ENCODE measurements at regions not wholly inside any gene's neighbourhood (a gene's known extent, or its start where the extent isn't known, plus 50 kb on each side); places are given as distances from the start of the nearest gene placed in this dataset.
"Not testable (repeated sequence)": the region's sequence is repeated elsewhere in the genome, so short reads cannot be mapped to it uniquely, and the experiment has no call there.

DNA sequence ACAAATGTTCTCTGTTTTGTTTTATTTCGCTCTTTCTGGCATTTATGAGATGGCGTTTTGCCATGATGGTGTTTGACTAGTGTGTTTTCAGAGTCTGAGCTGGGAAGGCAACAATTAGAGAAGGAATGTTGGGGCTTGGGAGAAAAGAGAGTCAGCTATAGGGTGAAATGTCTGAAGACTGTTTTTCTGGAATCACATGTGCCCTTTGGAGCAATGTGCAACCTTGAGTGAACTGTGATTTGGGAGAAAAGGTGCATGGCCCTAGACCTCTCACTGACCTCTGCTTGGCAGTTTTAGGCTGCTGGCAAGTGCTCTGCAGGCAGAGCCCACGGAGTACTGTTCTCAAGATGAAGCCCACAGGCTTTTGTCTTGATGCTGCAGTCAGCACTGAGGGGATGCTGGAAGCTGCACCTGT, 379.9 kb upstream of the PDE3A start:
- no peak for DNase-seq (ENCODE audit: low read depth in 2 of 2)

DNA sequence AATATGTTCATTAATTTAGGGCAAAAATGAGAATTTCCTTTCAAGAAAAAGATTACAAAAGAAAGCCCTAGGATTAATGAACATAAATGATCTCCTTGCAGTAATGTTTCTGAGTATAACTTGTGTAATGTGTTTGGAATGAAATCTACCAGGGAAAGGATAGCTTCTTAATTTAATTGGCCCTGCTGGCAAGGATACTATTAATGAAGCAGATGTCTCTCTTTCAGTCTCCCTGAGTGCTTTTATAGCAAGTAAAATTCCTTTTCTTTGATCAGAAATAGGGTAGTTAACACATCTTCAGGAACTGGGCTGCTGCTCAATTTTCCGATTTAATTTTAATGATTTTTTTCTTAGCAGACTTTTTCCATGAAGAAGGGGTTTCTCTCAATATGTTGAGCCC, 379.4 kb upstream of the PDE3A start:
- no peak for DNase-seq (ENCODE audit: low read depth in 2 of 2)

DNA sequence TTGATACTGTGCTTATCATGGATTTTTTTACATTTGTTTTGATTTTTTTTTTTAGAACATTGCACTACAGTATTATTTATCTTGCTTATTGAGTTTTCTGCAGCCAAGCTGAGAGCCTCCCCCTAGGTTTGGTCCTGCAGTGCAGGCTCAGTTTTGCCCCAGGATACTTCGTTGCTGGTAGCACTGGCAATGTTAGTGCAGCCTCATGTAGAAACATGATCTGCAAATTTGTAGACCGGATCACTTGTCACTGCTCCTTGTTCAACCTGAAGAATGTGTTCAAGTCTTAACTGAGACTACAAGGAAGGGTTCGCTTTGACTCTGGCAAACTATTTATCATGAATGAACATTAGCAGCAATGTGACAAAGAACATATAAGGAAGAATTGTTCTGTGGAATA, 377.2 kb upstream of the PDE3A start:
- no peak for DNase-seq (ENCODE audit: low read depth in 2 of 2)

DNA sequence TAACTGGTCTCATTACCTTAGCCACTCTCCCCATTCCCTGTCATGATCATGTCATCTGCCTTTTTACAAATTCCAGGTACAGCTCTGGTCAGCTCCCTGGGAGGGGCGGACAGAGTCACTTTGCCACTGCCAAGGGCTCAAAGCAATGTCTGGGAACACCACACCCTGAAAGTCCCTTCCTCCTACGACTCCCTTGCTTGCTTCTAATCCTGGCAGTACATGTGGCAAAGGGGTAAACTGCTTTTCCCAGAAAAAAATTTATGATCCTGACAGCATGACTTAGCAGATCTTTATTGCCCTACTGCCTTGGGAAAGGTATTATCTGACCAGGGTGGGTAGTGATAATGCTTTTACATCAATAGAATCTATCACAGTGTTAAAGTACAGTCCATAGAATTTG, 376.0 kb upstream of the PDE3A start:
- DNase-seq (ENCODE audit: low read depth in 2 of 2): no peak

DNA sequence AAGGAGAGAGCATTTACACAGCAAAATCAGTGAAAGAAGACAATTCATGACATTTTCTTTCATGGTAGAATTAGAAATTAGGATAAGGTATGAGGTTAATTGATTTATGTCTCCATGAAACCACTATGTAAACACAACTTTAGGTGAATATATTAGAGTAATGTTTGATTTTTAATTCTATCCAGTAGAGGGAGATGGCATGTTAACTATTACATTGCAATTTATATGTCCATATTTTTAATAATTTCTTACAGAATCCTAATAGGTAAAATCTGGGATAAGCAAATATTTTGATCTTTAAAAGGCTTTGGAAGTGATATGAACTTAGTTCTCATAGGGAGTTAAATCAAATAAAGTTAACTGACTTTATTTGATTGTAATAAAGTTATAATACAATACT, 373.4 kb upstream of the PDE3A start:
- DNase-seq (ENCODE audit: low read depth in 2 of 2): no peak

DNA sequence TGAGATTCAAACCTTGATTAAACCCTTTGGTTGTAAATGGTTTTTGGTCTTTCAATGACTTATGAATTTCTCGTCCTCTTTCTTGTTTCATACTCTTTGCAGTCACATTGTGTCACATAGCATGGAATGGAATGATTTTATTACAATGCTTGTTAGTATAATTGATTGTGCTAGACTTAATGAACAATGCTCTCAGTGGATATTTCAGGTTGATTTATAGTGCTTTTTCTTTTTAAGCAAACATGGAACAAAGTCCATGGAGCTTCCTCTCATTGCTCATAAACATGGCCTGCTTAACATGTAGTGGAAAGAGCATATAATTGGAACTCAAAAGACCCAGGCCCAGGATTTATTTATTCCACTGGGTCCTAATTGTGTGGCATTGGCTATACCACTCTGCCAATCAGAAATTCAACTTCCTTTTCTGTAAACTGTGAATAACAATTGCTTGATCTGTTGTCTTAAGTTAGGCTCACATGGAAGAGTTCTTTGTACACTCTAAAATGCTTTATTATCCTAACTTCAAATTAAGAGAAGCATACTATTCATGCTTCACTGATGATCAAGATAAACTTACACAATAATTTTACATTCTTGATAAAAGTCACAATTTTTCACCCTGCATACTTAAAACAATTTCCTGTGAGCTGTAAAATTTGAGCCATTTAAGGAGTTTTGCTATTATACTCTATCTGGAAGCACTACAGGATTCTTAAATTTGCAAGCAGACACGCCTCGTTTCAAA, 370.5 kb upstream of the PDE3A start:
- no peak for DNase-seq (ENCODE audit: low read depth in 2 of 2)

DNA sequence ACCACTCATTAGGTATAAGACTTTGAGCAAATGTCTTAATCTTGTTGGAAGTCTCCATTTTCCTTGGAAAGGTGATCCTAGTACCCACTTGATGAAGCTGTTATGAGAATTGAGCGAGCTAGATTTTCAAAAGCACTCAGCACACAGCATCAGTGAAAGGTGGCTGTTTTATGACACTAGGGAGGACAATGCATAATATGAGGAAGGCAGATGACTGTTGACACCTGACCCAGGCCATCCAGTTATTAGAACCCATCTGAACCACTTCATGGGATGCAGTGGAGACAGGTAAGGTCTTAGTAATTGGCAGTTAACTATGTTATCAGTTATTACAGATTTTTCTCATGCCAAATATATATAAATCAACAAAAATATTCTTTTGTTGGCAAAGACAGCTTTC, 369.9 kb upstream of the PDE3A start:
- DNase-seq (ENCODE audit: low read depth in 2 of 2): no peak

DNA sequence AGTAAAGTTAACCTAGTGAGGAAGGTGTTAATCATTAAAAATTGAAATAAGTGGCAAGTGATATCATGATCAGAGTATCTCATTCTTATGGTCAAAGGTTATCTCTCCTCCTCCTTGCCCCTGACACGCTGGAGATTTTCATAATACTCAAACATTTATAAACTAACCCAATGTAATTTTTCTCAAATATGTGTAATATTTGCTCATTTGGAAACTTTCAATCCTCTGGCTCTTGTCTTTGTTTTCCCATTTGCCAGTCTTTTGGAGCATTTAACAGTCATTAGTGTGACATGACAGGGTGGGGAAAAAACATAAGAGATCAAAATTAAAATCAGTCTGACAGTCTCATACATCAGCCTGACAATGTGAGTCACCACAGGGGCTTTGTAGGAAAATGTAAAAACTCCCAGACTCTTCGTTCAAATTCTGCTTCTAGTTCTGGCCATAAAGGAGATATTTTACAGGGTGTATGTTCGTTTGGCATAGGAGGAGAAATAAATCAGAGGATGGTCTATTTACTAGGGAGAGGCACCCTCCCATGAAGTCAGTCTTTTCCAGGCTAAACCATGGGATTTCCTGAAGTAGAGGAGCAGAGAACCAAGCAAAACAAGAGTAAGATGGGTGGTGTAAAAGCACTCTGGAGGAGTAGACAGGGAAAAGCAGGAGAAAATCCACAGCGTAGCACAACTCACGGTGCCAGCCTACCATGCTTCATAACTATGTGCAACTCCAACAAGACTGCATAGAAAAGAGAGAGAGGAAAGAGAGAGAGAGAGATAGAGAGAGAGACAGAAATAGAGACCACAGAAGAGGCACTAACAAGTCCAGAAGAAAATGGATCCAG, 369.2 kb upstream of the PDE3A start:
- no peak for DNase-seq (ENCODE audit: low read depth in 2 of 2)

DNA sequence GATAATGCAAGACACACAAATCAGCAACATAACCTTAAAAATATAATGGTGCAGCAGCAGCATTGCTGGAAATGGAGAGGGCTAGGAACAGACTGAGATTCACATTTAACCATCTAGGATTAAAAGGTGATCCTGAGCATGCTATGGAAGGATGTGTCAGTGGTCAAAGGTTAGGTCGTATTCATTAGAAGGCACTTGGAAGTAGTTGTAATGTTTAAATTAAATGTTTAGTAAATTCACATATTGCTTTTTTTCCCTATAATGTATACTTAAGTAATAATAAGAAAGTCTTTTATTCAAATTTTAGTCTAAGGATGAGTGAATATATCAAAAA, 368.6 kb upstream of the PDE3A start:
- no peak for DNase-seq (ENCODE audit: low read depth in 2 of 2)

DNA sequence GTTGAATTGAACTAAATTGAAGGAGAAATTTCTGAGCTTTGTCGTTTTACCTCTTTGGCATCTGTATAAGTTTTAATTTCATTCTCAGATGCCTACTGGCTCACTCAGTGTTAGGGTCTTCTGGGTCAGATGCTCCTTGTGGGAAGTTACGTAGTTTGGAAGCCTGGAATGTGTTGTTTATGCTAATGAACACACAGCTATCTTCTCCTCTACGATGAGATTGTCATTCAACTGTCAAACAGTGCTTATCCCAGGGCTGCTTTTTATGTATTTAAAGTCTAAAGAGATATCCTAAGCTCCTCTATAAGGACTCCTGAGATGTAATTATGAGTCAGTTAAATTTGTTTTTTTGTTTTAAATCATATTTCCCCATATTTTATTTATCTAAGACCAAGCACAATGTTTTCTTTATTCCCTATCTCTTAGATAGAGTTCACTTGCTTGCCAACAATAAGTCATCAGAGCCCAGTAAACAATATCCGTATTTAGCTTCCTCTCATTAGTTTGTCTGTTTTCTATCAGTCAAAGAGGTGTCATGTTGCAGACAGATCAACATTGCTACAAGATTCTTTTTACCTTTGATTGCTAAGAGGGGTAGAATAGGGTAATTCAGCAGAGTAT, 368.0 kb upstream of the PDE3A start:
- DNase-seq (ENCODE audit: low read depth in 2 of 2): no peak

DNA sequence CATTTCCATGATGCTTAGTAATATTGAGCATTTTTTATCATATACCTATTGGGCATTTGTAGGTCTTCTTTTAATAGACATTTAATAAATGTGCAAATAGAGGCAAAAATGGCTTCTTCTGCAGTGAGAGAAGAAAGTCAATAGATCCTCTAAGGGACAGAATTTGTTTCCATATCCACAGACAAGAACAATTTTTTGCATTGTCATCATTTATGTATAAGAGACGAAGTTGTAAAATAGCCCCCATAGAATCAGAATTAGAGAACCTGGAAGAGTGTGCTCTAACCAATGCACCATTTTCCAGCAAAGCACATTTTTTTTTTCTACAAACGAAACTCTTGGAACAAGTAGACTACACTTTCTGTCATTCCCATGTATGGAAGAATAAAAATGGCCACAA, 365.1 kb upstream of the PDE3A start:
- no peak for DNase-seq (ENCODE audit: low read depth in 2 of 2)

DNA sequence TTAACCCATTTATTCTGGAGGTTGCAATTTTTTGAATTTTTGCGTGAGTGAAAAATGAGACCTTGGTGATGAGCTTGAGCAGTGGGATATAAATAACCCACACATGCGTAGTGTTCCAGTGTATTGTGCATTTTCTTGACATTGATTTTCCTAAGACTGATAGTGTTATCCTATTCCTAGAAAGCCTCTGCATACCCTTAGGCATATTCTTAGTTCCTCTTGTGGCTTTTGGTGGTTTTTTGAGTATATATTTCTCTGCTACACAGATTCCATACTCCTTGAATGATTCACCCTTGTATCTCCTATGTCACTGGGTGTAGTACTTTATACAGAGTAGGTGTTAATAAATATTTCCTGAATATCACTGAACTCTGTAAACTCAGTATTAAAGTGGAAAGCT, 363.4 kb upstream of the PDE3A start:
- DNase-seq (ENCODE audit: low read depth in 2 of 2): no peak

DNA sequence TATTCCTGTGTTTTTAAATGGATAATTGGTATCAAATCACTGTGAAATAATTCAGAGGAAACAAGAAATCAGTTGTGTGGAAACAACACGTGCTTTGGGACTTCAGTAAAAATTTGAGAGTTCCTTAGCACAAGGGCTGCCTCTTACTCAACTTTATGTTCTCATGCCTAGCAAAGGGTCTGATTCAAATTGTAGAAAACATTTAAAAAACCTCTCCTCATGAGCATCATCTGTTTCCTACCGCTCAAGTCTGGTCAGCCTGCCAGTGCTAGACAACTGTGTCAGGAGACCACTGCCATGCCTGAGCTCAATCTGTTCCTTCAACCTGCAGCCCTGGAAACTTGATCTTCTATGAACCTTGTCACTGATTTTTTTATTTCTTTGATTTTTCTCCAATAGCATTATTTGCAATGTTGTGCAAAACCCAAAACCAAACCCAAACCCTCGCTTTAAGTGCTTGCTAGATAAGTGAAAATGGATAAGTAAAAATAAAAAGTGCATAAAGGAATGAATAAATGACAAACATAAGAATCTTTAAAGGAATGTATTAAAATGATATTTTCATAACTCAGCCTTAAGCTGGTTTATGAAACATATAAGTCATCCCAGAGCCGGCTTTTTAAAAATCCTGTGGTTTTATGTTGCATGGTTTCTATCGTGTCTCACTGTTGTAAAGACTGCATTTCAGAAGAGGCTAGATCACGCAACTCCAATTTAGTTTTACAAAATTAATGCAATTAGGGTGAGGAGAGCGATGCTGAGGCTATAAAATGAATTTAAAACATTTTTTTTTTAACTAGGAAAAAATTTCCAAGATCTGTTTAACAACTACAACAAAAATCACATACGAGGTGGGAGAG, 361.2 kb upstream of the PDE3A start:
- no peak for DNase-seq (ENCODE audit: low read depth in 2 of 2)

DNA sequence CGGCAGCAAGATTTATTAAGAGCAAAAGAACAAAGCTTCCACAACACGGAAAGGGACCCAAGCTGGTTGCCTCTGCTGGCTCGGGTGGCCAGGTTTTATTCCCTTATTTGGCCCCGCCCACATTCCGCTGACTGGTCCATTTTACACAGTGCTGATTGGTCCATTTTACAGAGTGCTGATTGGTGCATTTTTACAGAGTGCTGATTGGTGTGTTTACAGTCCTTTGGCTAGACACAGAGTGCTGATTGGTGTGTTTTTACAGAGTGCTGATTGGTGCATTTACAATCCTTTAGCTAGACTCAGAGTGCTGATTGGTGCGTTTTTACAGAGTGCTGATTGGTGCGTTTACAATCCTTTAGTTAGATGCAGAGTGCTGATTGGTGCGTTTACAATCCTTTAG, 358.4 kb upstream of the PDE3A start:
- not testable (repeated sequence) for DNase-seq (ENCODE audit: low read depth in 2 of 2)

DNA sequence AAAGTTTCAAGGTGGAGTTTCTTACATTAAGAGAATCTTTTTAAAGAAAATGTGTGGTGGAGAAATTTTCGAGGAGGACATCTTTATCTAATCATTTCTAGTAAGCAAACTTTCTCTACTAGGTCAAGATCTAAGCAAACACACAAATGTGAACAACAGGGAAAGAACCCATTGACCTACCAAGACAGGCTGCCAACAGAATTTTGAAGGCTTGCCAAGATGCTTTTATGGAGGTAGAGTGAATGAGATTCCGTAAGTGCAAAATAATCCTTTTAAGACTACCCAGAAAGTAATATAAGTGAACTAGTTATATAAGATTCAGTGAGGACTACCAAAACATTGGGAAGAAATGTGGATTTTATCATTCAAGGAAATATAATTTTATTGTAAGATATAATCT, 357.1 kb upstream of the PDE3A start:
- no peak for DNase-seq (ENCODE audit: low read depth in 2 of 2)

DNA sequence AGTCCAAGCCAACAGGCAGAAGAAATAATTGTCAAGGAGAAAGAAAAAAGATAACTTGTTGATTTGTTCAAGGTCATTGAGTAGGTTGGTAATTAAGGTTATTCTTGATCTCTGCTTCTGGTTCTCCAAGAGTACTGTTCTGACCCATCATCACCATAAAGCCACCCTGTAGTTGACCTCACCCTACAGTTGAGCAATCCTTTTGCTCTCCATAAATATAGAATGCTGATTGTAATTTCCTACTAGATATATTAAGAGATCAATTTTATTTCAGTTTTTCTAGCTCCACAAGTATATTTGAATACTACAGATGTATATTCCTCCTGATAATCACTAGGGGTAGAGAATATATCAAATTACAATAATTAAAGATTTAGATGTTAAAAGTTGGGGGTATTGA, 350.5 kb upstream of the PDE3A start:
- no peak for DNase-seq (ENCODE audit: low read depth in 2 of 2)

DNA sequence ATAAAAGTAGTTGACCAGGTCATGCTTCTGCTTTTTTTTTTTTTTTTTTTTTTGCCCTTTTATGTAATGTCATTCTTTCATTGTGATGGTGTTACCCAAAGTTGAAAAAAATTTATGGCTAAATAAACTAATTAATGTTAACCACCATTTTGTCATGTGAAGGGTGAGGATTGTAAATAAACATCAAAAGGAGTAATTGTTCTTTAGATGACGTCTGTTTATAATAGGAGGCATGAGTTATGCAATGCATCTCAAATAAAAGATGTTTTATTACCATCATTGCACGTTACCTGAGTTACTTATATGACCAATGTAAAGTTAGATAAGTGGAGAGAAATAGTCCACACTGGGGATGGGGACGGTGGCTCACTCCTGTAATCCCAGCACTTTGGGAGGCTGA, 349.9 kb upstream of the PDE3A start:
- DNase-seq (ENCODE audit: low read depth in 2 of 2): no peak

DNA sequence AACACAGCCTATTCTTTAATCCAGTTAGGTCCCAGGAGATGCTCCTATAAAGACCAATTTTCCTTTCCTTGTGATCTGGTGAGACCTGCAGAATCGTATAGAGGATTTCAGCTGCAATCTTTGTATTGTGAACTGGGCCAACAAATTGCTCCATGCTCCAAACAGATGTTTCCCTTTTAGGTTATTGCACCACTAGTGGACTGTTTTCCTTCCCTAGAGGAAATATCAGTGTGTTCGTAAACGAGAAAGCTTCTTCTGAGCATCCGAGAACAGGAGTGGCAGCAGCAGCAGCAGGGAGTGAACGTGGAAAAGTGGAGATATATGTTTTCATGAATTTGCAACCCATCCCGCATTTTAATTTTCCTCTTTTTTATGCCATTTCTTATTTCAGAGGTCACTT, 344.1 kb upstream of the PDE3A start:
- no peak for DNase-seq (ENCODE audit: low read depth in 2 of 2)

DNA sequence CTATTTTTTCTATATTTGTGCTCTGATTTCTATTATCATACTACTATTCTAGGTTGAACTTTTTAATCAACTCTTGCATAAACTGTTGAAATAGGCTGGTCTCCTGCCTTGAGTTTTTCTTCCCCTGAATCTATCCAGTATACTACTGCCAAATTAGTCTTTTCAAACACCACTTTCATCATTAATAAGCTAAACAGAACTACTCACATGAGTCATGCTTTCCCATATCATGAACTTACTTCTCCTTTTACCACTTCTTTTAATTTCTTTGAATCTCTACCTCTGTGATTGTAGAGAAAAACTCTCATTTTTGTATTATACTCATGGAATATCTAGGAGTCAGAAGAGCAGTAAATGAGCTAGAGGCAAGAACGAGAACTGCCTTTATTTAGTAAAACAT, 340.3 kb upstream of the PDE3A start:
- DNase-seq (ENCODE audit: low read depth in 2 of 2): no peak

DNA sequence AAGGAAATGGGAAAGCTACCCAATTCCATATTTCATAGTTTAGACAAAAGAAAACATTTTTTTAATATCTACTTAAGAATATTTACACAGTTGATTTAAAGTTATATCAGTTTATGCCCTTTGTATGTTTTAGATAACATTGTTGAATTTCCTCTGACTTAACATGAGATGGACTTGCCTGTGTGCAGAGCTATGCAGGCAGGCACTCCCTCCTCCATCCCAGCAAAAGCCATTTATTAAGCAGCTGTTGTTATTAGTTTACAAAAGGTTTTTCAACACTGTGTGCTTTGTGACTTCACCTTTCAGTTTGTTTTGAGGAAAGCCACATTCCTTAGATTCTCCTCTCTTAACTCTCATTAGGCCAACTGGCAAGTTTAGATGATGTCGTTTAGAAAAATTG, 337.5 kb upstream of the PDE3A start:
- DNase-seq (ENCODE audit: low read depth in 2 of 2): no peak

DNA sequence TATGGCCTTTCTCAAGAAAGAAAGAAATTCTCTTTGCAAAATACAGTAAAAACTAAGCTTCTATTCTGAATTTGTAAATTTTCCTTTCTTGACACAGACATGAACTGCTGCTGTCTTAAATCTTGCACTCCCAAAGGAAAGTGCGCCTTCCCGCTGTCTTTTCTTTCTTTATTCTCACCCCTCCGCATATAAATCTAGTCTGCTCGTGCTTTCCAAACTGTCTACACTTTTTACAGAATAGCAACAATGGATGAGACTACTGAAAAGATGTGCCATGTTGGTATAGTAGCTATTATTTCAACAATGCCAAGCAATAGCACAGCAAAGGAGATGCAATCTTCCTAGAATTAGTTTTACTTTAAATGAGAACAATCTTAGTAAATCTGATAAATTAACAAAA, 328.8 kb upstream of the PDE3A start:
- DNase-seq (ENCODE audit: low read depth in 2 of 2): no peak

DNA sequence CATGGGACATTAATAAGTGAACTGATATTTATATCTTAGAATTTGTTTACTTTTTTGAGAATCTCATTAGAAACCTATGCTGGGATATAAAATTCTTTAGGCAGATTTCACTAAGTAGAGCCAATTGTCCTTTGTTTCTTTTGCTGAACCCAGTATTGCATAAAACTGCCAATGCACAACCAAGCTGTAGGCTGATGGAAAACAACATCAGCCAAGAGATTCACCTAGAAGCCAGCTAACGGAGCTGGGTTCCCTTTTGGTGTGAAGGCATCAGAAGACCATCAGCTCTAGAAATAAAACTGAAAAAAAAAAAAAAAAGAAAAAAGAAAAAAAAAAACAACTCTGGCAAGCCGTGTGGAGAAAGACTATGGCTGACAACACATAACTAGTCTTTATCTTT, 328.2 kb upstream of the PDE3A start:
- DNase-seq (ENCODE audit: low read depth in 2 of 2): no peak

Measured in stimulated activated CD4-positive, alpha-beta T cell treated with anti-CD3 and anti-CD28 coated beads, Interleukin-4, amount 100 ng/mL, for 48 hours (primary cell).